Stimulated activated CD4-positive, alpha-beta T cell treated with anti-CD3 and anti-CD28 coated beads, Interleukin-1b, Interleukin-23, amount 100 ng/mL, for 24 hours (primary cell): ENCODE measurements at regions not wholly inside any gene's neighbourhood (a gene's known extent, or its start where the extent isn't known, plus 50 kb on each side); places are given as distances from the start of the nearest gene placed in this dataset.

ENCODE experiments used
- DNase-seq, 4 experiments: peaks; one replicate each; pipeline ENCODE4 v3.0.0-alpha.2; 2020; ENCODE audit warnings: low read depth in 4 of 4, low spot score in 1 of 4

DNA sequence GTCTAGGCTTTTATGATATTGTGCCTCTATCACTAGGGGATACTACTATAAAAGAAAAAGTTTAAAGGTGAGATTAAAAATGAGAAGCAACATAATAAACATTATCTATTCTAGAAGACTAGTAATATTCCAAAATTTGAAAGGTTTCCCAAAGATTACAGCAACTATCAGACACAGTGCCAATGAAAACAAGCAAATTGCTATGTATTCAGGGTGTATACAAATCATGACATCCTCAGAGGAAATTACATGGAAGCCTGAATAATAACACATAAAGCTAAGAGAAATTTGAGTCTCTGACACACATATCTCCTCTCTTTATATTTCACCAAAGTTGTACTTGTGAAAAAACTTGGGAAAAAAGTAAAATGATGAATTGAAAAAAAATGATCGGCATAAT, 327.0 kb downstream of the SEC23A start:
- no peak for DNase-seq

DNA sequence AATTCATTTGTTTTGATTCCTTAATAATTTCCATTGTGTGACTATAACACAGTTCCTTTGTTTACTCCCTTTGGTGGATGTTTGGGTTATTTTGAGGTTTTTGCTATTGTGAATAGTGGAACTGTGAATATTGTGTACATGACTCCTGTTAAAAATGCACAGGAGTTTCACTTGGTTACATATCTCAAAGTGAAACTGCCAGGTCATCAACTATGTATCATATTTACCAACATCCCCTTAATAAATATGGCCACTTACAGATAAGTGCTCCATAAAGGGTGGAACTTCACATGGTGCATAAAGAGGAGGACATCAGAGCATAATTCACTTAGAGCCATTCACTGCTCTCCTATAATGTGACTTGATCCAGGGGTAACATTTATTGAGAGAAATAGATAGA, 328.9 kb downstream of the SEC23A start:
- no peak for DNase-seq

DNA sequence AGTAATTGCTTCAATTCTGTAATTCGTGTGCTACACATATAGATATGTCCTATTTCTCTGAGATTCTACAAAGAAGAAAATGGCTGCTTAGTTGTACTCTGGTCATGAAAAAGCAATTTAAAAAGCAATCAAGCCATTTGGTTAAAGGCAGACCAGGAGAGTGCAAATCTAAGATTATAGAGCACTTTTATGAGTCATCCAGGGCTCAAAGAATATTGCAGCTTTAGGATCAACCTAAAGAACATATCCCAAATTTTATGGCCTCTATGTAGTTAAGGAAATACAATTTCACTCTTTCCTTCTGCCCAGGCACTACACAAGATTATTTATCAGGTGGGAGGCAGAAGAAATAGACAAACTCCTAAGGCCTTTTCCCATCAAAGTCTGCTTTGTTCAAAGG, 332.8 kb downstream of the SEC23A start:
- DNase-seq = no peak

DNA sequence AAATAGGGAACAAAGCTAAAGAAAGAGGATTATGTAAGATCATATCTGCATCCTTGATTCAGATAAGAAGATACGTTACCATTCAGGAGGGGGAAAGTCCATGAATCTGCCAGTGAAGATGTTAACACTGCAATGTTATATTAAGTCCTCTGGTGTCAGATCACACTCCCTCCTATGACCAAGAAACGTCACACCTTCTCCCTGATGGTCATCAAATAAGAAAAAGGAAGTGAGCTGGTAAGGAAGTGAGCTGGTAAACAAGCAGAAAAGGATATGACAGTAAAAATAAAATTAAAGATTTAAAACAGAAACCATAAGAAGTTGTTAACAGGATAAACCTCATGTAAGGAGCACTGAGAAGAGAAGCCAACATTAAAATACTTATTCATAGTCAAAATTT, 340.2 kb downstream of the SEC23A start:
- no peak for DNase-seq

DNA sequence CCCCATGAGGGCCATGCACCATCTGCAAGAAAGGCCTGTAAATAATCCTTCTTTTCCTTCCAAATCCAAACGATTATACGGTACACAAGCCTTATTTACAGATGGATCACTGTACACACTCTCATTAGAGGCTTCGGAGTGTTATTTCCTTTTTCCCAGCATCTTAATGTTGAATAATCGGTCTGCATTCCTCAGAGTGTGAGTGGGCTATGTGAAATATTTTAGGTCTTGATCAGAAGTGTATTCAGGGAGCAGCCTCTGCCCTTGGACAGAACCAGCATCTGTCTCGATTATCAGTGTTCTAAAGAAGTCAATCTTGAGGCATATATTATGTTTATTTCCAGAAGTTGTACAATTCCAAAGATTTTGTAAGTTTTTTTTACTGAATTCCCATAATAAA, 340.6 kb downstream of the SEC23A start:
- DNase-seq = no peak

DNA sequence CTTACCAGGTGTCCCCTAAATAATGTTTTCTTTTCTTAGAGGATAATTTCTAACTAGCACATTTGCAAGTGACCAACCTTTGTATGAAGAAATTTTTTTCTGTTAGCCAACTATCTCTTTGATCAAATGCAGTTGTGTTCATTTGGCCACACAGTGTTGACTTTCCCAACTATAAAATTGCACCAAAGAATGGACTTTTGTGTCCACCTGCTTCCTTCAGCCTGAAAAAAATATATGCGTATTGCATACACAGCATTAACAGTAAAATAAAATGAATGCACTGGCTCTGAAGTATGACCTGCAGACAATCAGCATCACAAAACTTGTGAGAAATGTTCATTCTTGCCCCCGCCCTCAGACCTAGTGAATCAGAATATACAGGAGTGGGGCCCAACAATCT, 342.0 kb downstream of the SEC23A start:
- no peak for DNase-seq

DNA sequence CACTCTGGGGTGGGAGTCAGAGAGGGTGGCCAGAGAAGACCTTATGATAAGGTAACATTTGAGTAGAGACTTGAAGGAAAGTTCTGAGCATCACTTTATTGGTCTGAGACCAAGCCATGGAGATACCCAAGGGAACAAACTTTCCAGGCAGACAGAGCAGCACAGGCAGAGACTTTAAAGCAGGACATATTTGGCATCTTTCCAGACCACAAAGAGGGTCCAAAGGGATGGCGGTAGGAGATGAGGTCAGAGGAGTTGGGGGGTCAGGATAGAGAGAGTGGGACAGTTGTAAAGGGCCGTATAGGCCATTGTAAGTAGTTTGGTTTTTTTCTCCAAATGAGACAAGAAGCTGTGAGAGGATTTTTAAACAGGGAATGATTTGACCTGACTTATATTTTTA, 344.4 kb downstream of the SEC23A start:
- DNase-seq = no peak

DNA sequence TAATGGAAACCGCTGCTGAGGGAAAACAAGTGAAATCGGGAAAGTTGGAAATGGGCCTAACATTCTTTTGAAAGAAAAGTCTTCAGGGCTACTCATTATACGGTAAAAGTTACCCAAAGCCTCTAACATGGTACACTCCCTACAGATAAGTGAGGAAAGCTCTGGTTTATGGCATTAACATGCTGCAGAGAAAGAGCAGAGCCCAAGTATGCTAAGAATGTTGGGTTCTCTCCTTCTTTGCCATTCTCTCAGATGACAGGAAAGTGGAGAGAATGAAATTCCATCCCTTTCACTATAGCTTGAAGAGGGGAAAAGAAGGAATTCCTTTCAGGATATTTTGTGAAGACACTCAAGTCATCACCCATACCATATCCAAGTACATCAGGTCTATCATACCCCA, 348.0 kb downstream of the SEC23A start:
- no peak for DNase-seq

DNA sequence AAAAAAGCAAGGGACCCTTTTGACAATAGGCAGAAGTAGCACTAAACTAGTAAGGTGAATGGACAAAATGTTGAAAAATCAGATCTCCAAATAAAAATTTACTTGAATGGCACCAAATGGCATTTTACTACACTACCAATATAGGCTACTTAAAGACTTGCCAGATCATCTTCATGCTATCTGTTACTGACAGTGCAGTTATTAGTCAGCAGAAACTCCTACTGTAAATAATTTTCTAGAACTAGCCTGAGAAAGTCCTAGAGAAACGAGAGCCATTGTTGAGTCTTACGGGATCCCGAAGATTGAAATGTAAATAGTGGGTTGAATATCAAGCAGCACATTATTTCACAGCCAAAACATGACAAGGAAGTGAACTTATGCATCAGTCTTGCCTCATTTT, 350.3 kb downstream of the SEC23A start:
- DNase-seq = no peak

DNA sequence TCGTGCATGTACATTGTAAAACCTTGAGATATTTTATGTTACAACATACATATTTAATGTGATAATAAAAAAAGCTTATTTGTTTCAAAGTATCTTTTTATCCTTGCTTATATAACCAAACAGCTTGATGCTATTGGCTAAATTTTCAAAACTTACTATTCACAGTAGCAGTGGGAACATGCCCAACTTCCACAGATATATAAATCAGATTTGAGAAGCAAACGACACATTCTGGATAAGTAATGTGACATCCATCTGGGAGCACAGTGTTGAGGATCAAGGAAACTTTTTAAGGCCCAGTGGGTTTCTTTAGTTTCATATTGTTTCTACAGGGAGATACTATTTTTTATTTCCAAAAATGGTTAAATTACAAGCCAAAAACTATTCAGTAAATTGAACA, 350.7 kb downstream of the SEC23A start:
- DNase-seq = no peak

DNA sequence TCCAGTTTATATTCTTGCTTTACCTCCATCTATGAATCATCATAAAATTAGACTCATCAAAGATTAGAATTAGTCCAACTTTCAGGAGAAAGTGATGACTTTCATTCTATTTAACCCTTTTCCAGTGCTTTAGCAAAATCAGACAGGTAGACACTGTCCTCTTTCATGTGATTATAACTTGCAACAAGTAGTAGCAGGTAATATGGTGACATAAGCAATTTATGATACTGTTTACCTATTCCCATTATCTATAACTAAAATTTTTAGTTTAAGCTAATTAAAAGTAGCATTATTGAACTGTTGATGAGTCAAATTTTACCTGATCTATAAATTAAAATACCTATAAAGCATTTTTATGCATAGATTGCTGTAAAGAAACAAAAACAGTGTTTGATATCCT, 351.6 kb downstream of the SEC23A start:
- DNase-seq = no peak

DNA sequence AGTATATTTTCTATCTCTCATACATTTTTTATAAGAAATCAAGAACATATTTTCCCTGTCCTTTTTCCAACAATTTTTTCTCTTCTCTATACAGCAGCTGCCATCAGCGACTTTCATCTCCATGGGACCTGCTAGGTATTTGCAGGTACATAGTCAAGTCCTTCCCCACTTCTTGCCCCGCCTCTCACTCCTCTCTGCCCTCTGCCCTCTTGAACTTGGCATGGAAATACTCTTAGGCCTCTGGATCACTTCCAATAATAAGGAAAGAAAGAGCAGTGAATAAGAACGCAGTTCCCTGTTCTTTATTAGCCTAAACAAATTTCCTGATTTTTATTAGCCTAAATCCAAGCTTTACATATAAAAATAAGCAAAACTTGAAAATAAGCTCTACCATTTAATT, 353.1 kb downstream of the SEC23A start:
- no peak for DNase-seq

DNA sequence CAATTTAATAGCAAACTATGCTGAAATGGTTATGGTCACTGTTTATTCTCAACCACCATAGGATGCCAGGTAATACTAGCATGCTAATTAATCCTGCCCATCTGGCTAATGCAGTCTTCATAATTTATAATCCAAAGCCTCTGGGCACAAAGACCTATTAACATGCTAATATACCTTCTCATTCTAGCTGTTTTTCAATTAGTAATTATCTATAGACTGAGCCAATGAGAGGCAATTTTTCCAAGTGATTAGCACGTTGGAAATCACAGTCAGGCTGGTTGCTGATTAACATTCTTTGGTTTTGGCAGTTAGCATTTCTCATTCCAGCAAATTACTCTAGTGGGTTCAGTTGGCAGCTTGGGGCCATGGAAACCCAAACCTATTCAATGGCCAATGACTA, 357.2 kb downstream of the SEC23A start:
- DNase-seq = no peak

DNA sequence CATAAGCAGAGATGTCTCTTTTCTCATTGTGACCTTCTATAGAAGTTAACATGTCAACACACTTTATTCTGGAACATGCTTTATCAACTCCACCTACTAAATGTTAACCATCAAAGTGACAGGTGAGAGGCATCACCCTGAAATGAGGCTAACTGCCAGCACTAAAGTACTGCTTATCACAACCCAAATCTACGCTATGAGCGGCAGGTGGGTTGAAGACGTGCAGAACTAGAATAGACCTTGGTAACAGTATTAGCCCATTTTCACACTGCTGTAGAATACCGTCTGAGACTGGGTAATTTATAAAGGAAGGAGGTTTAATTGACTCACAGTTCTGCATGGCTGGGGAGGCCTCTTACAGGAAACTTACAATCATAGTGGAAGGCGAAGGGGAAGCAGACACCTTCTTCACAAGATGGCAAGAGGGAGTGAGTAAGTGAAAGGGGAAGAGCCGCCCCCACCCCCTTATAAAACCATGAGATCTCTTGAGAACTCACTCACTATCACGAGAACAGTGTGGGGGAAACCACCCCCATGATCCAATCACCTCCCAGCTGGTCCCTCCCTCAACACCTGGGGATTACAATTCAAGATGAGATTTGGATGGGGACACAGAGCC, 359.0 kb downstream of the SEC23A start:
- no peak for DNase-seq

DNA sequence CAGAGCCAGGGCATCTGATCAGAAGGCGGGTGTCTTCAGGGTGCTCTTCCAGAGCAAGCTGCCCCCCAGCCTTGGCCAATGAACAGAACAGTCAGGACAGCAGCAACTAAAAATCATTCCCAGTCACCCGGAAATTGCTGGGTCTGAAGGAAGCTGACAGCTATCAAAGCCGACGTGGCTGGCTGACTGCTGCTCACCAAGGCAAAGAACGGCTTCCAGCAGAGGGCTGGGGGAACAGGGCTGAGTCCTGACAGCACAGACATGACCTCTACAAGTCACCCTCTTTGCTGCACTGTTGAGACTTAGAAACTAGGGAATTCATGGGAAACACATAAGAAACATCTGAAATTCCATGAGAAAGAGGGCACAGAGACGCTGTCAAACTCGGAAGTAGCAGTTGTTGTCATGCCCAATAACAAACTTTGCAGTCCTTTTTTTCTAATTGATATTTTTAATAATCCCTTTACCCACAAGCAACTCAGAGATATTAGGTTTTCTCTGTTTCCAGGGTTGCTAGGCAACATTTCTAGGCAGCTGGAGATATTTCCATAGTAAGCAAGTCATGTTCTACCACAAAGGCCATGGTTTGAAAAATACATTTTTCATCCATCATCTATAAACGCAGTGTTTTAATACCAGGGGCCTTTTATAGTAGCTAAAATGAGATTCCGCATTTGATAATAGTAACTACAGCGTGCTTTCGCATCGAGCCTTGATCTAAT, 365.2 kb downstream of the SEC23A start:
- no peak for DNase-seq

DNA sequence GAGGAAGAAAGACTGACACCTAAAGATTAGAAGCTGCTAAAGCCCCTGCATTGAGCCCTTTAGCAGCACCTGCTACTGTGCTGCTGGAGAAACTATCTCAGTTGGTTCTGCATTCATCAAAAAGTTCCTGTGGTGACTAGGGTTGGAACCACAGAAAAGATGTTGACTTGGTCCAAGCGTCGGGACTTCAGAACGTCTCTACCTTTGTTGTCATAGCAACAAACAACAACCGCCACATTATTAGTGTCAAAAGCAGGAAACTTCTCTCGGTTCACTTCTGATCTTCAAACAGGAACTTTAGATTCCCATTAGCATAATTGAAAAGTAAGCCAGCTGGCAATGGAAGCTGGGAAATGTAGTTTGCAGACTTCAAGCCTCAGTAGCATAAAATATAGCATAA, 368.0 kb downstream of the SEC23A start:
- DNase-seq = no peak

DNA sequence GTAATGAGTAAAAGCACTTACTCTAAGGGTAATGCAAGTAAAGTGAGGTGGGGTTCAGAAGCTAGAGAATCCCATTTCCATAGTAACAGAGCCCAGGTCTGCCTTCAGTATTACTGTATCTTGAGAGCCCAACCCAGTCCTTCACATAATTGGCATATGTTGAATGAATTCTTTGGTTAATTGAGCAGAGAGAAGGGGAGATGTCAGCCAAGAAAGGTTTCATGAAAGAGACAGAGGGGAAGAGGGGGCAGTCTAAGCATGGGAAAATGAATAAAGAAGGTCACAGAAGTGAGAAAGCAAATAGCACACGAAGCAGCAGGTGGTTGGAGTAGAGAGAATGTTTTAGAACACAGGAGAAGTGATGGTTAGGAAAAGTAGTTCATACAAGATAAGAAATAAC, 371.1 kb downstream of the SEC23A start:
- no peak for DNase-seq

DNA sequence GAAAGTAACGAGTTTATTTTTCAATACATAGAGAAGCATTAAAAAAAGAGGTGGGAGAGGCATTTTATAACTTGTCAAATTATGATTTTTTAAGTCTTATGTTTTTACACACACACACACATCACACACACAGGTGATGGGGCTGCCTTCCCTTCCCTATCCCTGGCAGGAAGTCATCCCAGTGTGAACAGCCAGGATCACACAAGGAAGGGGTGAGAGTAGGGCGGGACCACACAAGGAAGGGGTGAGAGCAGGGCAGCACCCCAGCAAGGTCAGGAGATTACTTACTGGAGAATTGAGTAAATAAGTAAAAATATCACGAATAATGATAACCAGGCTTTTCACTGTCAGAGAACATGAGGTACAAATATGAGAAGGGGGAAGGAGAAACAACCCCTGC, 372.6 kb downstream of the SEC23A start:
- no peak for DNase-seq

DNA sequence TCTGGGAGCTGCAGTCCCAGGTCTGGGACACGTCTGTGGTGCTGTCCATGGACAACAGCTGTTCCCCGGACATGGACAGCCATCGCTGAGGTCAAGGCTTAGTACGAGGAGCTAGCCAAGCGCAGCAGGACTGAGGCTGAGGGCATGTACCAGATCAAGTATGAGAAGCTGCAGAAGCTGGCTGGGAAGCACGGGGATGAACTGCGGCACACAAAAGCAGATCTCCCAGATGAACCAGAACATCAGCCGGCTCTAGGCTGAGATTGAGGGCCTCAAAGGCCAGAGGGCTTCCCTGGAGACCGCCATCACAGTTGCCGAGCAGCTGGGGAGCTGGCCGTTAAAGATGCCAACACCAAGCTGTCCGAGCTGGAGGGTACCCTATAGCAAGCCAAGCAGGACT, 375.3 kb downstream of the SEC23A start:
- DNase-seq = no peak

DNA sequence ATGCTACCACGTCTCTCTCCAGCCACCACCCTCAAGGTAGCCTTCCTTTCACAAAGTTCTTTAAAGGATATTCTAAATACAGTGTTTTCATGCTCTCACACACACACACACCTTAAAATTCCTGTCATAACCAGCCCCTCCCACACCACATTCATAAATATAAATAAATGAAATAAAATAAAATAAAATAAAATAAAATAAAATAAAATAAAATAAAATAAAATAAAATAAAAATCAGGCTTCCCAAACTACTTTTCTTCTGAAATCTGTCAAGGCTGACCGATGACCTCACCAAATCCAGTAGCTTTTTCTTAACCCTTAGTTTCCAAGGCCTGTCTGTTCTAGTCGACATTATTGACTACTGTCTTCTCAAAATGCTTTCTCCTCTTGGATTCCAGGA, 378.4 kb downstream of the SEC23A start:
- no peak for DNase-seq

DNA sequence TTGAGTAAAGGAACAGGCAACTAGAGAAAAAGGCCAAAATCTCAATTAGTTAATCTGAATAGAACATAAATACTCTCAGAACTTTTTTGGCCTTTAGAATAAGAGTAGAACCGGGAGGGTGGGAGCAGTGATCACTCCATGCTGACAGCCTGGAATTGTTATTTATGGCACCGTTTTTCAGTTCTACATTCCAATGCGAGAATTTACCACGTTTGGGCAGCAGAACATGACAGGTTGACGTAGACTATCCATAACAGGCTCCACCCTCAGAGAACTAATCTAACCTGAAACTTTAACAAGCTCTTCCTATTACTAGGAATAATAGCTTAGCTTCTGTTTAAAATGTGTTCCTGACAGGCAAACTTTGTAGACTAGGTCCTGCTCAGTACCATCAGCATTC, 379.1 kb downstream of the SEC23A start:
- no peak for DNase-seq

DNA sequence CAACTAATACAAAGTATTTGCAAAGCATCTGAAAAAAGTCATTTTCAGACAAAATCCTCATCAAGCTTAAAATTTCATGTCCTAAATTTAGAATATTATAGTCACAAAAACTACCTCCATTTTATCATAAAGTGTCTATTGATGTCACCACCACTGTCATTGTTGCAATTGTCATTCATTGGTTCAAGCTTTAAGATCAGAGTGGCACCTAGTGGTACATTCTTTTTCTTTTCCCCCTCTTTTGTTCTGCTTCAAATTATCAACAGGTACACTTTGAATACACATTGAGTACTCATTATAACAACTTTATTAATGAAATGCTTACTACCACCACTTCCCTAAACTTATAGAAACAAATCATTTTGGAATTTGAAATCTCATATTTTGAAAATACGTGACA, 379.8 kb downstream of the SEC23A start:
- DNase-seq = no peak

DNA sequence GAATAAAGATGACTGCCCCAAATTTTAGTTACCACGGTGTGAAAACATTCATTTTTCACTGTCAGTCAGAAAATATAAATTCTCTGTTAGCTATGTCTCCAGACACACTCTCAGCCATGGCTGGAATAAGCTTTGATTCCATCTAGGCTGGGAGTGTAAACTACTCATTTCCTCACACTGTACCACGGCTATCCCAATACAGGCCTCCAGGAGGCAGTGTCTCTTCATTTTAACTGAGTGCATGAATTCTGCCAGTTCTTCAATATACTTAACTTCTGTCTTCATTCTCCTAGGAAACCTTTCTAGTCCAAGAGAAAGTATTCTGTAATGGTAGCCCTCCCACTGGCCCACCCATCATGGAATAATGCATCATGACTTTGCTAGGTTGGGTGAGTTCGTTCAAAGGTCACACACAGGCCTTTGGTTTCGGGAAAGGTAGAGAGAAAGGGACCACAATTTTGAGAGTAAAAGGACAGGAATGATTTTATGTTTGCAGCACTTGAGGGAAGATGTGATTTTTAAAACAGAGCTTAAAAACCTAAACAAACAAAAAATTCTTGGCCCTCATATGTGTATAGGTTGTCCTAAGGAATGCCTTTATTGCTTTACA, 381.1 kb downstream of the SEC23A start:
- peak in 1 of 4 experiments; percentile 8 for DNase-seq
